HCT116 (cell line): ENCODE measurements at regions not wholly inside any gene's neighbourhood (a gene's known extent, or its start where the extent isn't known, plus 50 kb on each side); places are given as distances from the start of the nearest gene placed in this dataset.

Source experiments
- CEBPB ChIP-seq: IDR thresholded peaks from 2 replicates; pipeline ENCODE4 v1.6.1; 2012; ENCODE audit warnings: low read depth
- CTCF ChIP-seq, 3 experiments: fragments of 200-600 bp in 1 of 3; sonication (generic) in 1 of 3; IDR thresholded peaks in 2 of 3; conservative IDR thresholded peaks in 1 of 3; 2 replicates each; pipeline ENCODE4 v1.5.1; 2012 to 2017; ENCODE audit warnings: low read depth in 2 of 3, low read length in 2 of 3, antibody characterized with exemption in 1 of 3, borderline replicate concordance in 1 of 3, control low read depth in 1 of 3, mild to moderate bottlenecking in 1 of 3, mixed read lengths in 1 of 3, mixed run types in 1 of 3, moderate library complexity in 1 of 3; ENCODE audit not compliant: insufficient read depth in 1 of 3
- EZH2phosphoT487 ChIP-seq: fragments of 200-600 bp; IDR thresholded peaks from 2 replicates; pipeline ENCODE4 v1.6.1; 2018; ENCODE audit warnings: antibody characterized with exemption, borderline replicate concordance
- FOSL1 ChIP-seq: IDR thresholded peaks from 2 replicates; pipeline ENCODE4 v1.6.1; 2012; ENCODE audit warnings: low read depth
- POLR2A ChIP-seq: IDR thresholded peaks from 2 replicates; pipeline ENCODE4 v1.7.0; 2011; ENCODE audit warnings: borderline replicate concordance; ENCODE audit not compliant: insufficient read depth, insufficient read length; ENCODE audit errors: extremely low read depth
- POLR2AphosphoS5 ChIP-seq: IDR thresholded peaks from 2 replicates; pipeline ENCODE4 v1.6.1; 2011; ENCODE audit warnings: mild to moderate bottlenecking, low read depth, low read length, moderate library complexity
- RAD21 ChIP-seq: IDR thresholded peaks from 2 replicates; pipeline ENCODE4 v1.6.1; 2012; ENCODE audit warnings: low read depth, mild to moderate bottlenecking
- TCF7L2 ChIP-seq: IDR thresholded peaks from 2 replicates; pipeline ENCODE4 v1.7.0; 2011; ENCODE audit warnings: borderline replicate concordance, inconsistent platforms; ENCODE audit not compliant: insufficient read depth, insufficient read length; ENCODE audit errors: extremely low read depth
- ZNF274 ChIP-seq: fragments of 200-500 bp; sonication (Bioruptor generic); IDR thresholded peaks from 2 replicates; pipeline ENCODE4 v1.6.1; 2014; ENCODE audit warnings: mild to moderate bottlenecking, low read depth, low read length, inconsistent platforms
- TF ChIP-seq, protein P1 (sequence below): IDR thresholded peaks from 2 replicates; pipeline ENCODE4 v1.6.1; 2012; ENCODE audit warnings: low read depth
- TF ChIP-seq, protein P2 (sequence below): IDR thresholded peaks from 2 replicates; pipeline ENCODE4 v1.6.1; 2012

GRCh38 chr20:60948224-60948623, 303.8 kb upstream of the CDH4 start:
- TF ChIP-seq CEBPB (no peak), CTCF (IDR thresholded peaks at IDR 0.05 in 2 of 3, conservative IDR thresholded peaks at IDR 0.05 in 1 of 3; ENCODE audit: borderline replicate concordance in 1 of 3, insufficient read depth in 1 of 3, low read depth in 2 of 3, low read length in 2 of 3) (no peak), POLR2AphosphoS5 (no peak), ZNF274 (no peak), FOSL1 (no peak), EZH2phosphoT487 (no peak), POLR2A (no peak), TCF7L2 (no peak), RAD21 (no peak)
- TF ChIP-seq, protein P1, sequence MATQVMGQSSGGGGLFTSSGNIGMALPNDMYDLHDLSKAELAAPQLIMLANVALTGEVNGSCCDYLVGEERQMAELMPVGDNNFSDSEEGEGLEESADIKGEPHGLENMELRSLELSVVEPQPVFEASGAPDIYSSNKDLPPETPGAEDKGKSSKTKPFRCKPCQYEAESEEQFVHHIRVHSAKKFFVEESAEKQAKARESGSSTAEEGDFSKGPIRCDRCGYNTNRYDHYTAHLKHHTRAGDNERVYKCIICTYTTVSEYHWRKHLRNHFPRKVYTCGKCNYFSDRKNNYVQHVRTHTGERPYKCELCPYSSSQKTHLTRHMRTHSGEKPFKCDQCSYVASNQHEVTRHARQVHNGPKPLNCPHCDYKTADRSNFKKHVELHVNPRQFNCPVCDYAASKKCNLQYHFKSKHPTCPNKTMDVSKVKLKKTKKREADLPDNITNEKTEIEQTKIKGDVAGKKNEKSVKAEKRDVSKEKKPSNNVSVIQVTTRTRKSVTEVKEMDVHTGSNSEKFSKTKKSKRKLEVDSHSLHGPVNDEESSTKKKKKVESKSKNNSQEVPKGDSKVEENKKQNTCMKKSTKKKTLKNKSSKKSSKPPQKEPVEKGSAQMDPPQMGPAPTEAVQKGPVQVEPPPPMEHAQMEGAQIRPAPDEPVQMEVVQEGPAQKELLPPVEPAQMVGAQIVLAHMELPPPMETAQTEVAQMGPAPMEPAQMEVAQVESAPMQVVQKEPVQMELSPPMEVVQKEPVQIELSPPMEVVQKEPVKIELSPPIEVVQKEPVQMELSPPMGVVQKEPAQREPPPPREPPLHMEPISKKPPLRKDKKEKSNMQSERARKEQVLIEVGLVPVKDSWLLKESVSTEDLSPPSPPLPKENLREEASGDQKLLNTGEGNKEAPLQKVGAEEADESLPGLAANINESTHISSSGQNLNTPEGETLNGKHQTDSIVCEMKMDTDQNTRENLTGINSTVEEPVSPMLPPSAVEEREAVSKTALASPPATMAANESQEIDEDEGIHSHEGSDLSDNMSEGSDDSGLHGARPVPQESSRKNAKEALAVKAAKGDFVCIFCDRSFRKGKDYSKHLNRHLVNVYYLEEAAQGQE = no peak
- TF ChIP-seq, protein P2, sequence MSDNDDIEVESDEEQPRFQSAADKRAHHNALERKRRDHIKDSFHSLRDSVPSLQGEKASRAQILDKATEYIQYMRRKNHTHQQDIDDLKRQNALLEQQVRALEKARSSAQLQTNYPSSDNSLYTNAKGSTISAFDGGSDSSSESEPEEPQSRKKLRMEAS = no peak
